Right ventricle myocardium inferior (tissue), 1 donor: ENCODE measurements at regions not wholly inside any gene's neighbourhood (a gene's known extent, or its start where the extent isn't known, plus 50 kb on each side); places are given as distances from the start of the nearest gene placed in this dataset.

Experiments
- ATAC-seq: fragments of 200-7000 bp; cut with Tn5 transposase; one replicate; pipeline ENCODE4 v1.9.1; 2020; ENCODE audit warnings: mild to moderate bottlenecking, moderate library complexity
- DNase-seq: peaks from one replicate; pipeline ENCODE4 v3.0.0; 2021; ENCODE audit errors: missing footprints
- intact Hi-C: fragments of 100-400 bp; cut with DNase I; formaldehyde crosslinking; loops from one replicate; pipeline ENCODE4 v1.11.0; 2022
- donor health status: DM: no; HTN: yes; CAD: no; lungs with severe emphysema.

GRCh38 chr13:72004784-72005374 is 137.9 kb upstream of the DACH1 start:
- intact Hi-C loops: no loop called here
- DNase-seq (no peak), ATAC-seq (no peak)

DNA sequence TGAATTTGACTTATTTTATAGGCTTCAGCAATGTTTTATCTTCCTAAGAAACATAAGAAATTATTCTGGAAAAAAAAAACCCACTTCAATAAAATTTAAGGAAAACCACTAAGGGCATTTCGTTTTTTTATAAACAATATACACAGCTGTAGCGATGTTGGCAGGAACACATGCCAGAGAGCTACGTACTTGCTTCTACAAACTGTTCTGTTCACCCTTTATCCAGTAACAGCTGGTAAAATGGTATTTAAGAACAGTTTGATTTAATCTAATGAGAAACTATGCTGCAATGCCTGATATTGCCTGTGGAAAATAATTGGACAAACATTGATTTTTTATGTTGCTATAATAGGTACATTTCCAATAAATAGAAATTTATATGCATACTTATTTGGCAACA is 137.2 kb upstream of the DACH1 start:
- ATAC-seq (no peak), DNase-seq (no peak)
- intact Hi-C loops: no loop called here

DNA sequence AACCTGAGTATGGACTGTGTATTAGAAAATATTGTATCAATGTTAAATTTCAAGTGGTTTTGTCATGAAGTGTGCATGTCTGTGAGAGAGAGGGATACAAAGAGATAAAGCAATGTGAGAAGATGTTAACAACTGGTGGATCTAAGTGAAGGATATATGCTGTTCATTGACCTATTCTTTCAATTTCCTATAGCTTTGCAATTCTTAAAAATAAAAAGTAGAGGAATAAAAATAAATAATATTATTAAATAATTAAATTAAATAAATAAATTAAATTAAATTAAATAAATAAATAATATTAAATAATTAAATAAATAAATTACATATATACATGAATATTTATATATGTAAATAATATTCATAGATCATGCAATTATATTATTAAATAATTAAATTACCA is 131.2 kb upstream of the DACH1 start:
- DNase-seq (no peak), ATAC-seq (no peak)
- intact Hi-C loops: no loop called here

DNA sequence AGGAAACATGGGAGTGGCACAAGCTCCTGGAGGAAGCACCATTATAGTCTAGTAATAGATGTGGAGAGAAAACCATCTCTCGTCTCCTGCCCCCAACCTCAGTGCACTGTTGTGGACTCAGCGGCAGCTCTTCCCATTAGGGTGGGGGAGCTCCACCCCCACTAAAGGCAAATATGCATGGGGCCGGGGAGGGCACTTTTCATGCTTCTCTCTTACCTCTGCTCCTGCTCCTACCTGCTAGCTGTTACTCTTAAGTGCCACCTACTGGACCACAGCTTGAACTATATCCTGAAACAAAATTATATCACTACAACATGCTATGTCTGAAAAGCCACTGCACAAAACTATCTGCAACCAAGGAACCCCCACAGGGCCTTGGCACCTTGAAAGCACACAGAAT is 112.6 kb upstream of the DACH1 start:
- no peak for DNase-seq
- intact Hi-C loops: no loop called here
- ATAC-seq: no peak

DNA sequence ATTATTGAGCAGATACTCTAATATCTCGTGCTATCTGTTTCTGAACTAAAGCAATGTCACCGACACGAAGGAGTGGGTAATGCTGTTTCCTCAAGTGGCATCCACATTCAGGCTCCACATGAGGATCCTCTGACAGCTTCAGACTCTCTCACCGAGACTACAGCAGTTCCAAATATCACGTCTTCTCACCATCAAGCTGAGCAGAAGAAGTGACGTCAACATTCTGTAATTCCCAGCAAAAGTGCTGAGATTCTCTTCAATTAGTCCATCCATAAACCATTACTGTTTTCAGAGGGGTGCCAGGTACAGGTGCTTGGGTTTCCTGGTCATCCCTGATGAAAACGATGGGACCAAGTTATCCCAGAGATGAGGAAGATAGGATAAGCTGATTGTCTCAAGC is 110.0 kb upstream of the DACH1 start:
- no peak for DNase-seq
- intact Hi-C loops: no loop called here
- no peak for ATAC-seq

DNA sequence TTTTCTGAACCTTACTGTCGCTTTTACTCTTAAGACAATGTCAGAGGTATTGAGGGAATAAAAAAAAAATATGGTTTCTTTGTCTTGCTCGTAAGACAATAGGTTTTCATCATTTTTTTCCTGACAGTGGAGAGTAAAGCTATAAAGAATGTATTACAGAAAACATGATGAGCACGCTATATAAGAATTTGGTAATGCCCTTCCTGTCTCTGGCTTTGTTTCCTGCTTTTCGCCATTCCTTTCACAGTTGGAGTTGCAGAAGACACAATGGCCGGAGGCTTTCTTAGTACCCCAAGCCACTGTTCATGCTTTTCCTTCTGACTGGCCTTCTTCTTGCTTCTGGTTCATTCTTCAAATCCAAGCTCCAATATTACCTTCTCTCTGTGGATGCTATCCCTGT is 101.0 kb upstream of the DACH1 start:
- intact Hi-C loops: no loop called here
- ATAC-seq: no peak
- no peak for DNase-seq

GRCh38 chr13:71964491-71965100 is 97.6 kb upstream of the DACH1 start:
- no peak for ATAC-seq
- intact Hi-C loops: no loop called here
- no peak for DNase-seq

DNA sequence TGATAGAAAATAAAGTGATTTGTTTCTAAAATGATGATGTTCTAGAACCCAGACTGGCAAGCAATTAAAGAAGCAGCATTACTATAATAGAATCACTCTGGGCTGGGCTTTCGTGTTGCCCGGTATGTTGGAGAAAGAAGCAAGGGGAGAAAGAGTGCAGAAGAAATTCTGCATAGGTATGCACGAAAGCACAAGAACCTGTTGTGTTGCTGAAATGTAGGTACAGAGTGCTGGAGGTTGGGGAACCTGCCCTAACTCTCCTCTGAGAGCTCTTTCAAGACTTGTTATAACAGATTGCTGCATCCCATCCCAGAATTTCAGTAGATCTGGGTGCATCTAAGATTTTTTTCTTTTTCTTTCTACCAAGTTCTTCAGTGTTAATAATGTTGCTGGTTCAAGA is 95.7 kb upstream of the DACH1 start:
- intact Hi-C loops: no loop called here
- DNase-seq (no peak), ATAC-seq (no peak)

DNA sequence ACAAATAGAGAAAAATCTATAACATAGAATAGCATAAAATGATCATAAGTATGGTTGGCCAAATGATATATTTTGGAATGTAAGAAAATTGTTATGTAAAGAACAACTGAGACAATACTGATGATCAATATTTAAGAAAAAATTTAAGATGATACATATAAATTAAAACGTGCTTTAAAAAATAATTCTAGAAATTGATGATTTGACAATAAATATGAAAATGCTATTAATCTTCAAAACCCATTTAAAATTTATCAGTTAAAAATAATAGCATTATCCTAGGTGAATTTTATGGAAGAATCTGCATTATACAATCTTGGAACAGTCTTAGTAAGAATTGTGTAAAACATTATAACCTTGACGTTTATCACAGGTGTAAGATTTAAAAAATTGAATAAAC is 95.1 kb upstream of the DACH1 start:
- DNase-seq (no peak), ATAC-seq (no peak)
- intact Hi-C loops: no loop called here

DNA sequence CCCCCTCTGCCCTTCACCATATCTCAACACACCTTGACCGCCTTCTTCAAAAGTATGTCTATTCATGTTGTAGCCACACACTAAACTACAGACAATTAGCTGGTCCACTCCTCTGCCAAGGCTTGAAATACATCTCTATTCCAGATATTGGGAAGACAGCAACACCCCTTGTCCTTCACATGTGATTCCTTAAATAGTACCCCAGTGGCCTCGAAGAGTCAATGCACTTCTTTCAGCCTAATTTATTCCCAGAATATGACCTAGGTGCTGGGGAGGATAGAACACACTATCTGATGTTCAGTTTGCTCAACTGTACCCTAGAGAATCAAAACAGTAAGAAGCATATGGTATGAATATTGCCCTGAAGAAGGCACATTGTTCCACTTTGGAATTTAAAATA is 82.4 kb upstream of the DACH1 start:
- intact Hi-C loops: no loop called here
- ATAC-seq (no peak), DNase-seq (no peak)

DNA sequence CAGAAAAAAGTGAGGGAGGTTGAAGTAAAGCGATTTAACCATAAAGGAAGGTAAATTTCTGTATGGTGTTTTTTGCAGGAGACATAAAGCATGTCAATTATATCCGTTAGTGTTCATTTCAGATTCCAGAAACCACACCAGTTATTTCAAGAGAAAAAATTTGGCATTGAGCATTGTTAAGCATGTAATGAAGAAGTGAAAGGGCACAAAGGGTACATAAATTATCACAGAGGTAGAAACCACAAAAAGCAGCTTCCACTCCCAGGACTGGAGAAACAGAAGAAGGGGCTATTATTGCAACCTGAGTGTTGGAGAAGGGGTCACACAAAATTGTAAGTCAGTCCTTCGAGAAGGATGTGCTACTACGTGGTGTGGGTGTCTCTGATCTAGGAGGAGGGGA is 72.2 kb upstream of the DACH1 start:
- no peak for DNase-seq
- intact Hi-C loops: no loop called here
- no peak for ATAC-seq

DNA sequence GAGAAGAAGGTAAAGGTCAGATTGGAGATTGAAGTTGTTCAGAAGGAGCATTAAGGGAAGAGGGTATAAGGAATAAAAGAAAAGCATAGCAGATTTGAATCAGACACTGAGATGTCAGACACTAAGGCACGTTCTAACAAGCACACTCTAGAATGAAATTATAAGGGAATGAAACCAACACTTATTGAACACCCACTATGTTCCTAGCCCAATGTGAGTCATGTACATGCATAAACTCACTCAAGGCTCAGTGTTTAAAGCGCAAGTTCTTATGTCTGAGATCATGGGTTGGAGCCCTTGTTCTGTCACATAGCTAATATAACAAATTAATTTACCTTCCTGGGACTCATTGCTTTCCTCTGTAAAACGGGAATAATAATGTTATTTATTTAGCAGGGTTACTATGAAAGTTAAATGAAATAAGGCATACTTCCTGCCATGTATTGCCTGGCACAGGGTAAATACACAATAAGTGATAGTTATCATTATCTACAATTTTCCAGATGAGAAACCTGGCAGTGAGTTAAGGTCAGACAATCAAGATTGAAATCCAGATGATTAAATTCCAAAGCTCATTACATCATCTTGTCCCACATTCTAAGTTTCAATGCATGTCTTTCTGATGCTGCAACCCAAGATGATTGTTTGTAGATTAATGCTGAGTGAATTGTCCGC is 68.3 kb upstream of the DACH1 start:
- no peak for ATAC-seq
- intact Hi-C loops: no loop called here

DNA sequence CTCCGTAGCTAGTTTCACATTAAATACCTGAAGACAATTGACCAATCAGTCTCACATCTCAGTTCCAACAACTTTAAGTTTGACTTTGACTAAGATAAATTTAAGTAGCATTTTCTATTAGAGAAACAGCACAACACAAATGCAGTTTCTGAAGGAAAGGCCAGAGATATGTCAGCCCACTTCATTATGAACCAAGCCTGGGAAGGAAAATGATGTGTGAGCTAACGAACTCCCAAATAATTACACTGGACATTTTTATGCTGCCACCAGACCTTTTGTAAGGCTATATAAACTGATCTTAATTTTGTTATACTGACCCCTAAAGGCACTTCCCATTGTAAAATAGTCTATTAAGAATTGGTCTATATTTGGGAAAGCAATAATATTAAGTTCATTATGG is 57.9 kb upstream of the DACH1 start:
- DNase-seq: no peak
- no peak for ATAC-seq
- intact Hi-C loops: no loop called here

More for the DNA sequence above, 68.3 kb upstream of the DACH1 start:
- DNase-seq: no peak

DNA sequence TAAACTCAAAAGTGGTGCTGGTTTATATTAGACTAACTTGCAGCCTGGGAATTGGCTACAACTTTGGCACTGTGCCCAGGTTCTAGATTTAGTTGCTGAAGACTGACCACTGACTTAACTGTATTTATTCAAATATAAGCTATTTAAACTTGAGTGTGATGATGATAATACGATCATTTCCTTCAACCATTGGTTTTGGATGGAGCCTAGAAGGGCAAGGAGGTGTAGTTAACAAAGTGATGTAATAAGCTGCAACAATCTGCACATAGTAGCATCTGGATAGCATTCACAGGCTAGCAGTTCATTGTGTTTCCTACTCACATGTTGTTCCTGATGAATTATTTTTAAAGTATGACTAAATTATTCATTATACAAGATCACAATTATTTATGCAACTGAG is 55.2 kb upstream of the DACH1 start:
- intact Hi-C loops: no loop called here

More for the DNA sequence above, 55.2 kb upstream of the DACH1 start:
- no peak for DNase-seq
- ATAC-seq: no peak
